Activated CD4-positive, CD25-positive, alpha-beta regulatory T cell treated with anti-CD3 and anti-CD28 coated beads, Interleukin-2, amount 50 U/mL, for 24 hours (primary cell): ENCODE measurements at regions not wholly inside any gene's neighbourhood (a gene's known extent, or its start where the extent isn't known, plus 50 kb on each side); places are given as distances from the start of the nearest gene placed in this dataset.
A peak's percentile ranks its signal among the peaks of the same experiment; 100 is the strongest.

Experiments used
- ATAC-seq, 2 donors: fragments of 150-1000 bp; cut with Tn5 transposase; one replicate each; pipeline ENCODE4 v1.10.0; 2021; ENCODE audit warnings: mild to moderate bottlenecking in 1 of 2, moderate library complexity in 1 of 2

- ATAC-seq: no peak
These were observed 153.6 kb upstream of the PLEKHA5 start for GRCh38 chr12:18975933-18976332.

GRCh38 chr12:18979401-18980126 lies 150.0 kb upstream of the PLEKHA5 start:
- ATAC-seq: no peak

GRCh38 chr12:18981732-18982131 lies 147.8 kb upstream of the PLEKHA5 start:
- no peak for ATAC-seq

GRCh38 chr12:18982226-18982949 lies 147.1 kb upstream of the PLEKHA5 start:
- ATAC-seq: no peak

GRCh38 chr12:18983854-18984253 lies 145.7 kb upstream of the PLEKHA5 start:
- no peak for ATAC-seq

- no peak for ATAC-seq
These were observed 138.7 kb upstream of the PLEKHA5 start for GRCh38 chr12:18990856-18991255.

- ATAC-seq: no peak
These were observed 137.2 kb upstream of the PLEKHA5 start for GRCh38 chr12:18992336-18992735.

- peak in 1 of 2 donors; percentile 17 for ATAC-seq
These were observed 130.9 kb upstream of the PLEKHA5 start for GRCh38 chr12:18998343-18999261.

GRCh38 chr12:19000836-19001235 lies 128.7 kb upstream of the PLEKHA5 start:
- no peak for ATAC-seq

GRCh38 chr12:19002216-19002615 lies 127.3 kb upstream of the PLEKHA5 start:
- no peak for ATAC-seq

- no peak for ATAC-seq
These were observed 126.4 kb upstream of the PLEKHA5 start for GRCh38 chr12:19003141-19003540.

GRCh38 chr12:19003987-19004619 lies 125.4 kb upstream of the PLEKHA5 start:
- no peak for ATAC-seq

- ATAC-seq: no peak
These were observed 124.2 kb upstream of the PLEKHA5 start for GRCh38 chr12:19005257-19005801.

- ATAC-seq: no peak
These were observed 122.9 kb upstream of the PLEKHA5 start for GRCh38 chr12:19006626-19007137.

- ATAC-seq: no peak
These were observed 121.4 kb upstream of the PLEKHA5 start for GRCh38 chr12:19008102-19008501.

GRCh38 chr12:19010087-19010486 lies 119.4 kb upstream of the PLEKHA5 start:
- ATAC-seq: no peak

- ATAC-seq: no peak
These were observed 118.8 kb upstream of the PLEKHA5 start for GRCh38 chr12:19010726-19011125.

GRCh38 chr12:19012965-19013364 lies 116.6 kb upstream of the PLEKHA5 start:
- ATAC-seq: no peak

- no peak for ATAC-seq
These were observed 115.3 kb upstream of the PLEKHA5 start for GRCh38 chr12:19014240-19014639.

- ATAC-seq: no peak
These were observed 114.2 kb upstream of the PLEKHA5 start for GRCh38 chr12:19015285-19015684.

- ATAC-seq: no peak
These were observed 111.1 kb upstream of the PLEKHA5 start for GRCh38 chr12:19018302-19018970.

GRCh38 chr12:19021240-19021639 lies 108.3 kb upstream of the PLEKHA5 start:
- ATAC-seq: no peak
